SK-N-MC (cell line): ENCODE measurements at regions not wholly inside any gene's neighbourhood (a gene's known extent, or its start where the extent isn't known, plus 50 kb on each side); places are given as distances from the start of the nearest gene placed in this dataset.

Source experiments
- EZH2 ChIP-seq: fragments of 200-600 bp; sonication (generic); IDR thresholded peaks from one replicate; pipeline ENCODE4 v1.6.1; 2017; ENCODE audit warnings: antibody characterized with exemption
- FOXP2 ChIP-seq: optimal IDR thresholded peaks from 2 replicates; pipeline ENCODE3; 2011; ENCODE audit warnings: mild to moderate bottlenecking, moderate library complexity; ENCODE audit not compliant: insufficient read depth; ENCODE audit errors: extremely low read length, control extremely low read depth
- POLR2AphosphoS5 ChIP-seq: IDR thresholded peaks from 2 replicates; pipeline ENCODE4 v1.6.1; 2012; ENCODE audit warnings: mild to moderate bottlenecking, low read depth, low read length, borderline replicate concordance

DNA sequence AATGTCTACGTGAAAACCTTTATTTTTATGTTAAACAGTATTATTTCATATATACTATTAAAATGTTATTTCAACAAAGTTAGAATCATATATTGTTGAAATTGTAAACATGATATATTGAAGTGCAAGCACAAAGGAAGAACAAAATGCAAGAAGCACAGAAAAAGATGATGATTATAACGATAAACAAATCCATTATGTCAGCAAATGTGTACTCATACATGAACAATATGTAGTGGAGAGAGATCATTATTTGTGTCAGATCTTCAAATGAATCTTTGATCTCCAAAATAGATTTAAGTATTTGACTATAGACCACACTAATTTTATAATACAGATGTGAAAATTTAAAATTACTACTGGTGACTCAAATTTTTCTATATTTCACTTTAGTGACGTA, 1104.4 kb upstream of the CRIM1 start:
- TF ChIP-seq POLR2AphosphoS5 (no peak), EZH2 (no peak), FOXP2 (no peak)
